SK-N-SH treated with all-trans-retinoic acid at 6 μM for 48 hours (cell line): ENCODE measurements at regions not wholly inside any gene's neighbourhood (a gene's known extent, or its start where the extent isn't known, plus 50 kb on each side); places are given as distances from the start of the nearest gene placed in this dataset.

ENCODE experiments used
- ESRRG ChIP-seq: fragments of 250-450 bp; sonication (Bioruptor Pico); IDR thresholded peaks from 2 replicates; pipeline ENCODE4 v1.6.1; 2021; ENCODE audit warnings: mild to moderate bottlenecking
- GLIS3 ChIP-seq: fragments of 250-450 bp; sonication (Bioruptor Pico); IDR thresholded peaks from 2 replicates; pipeline ENCODE4 v1.5.0; 2020; ENCODE audit warnings: mild to moderate bottlenecking, moderate library complexity
- OSR1 ChIP-seq: fragments of 250-450 bp; sonication (Bioruptor Pico); IDR thresholded peaks from 2 replicates; pipeline ENCODE4 v1.8.0; 2022; ENCODE audit warnings: moderate library complexity, mild to moderate bottlenecking, inconsistent platforms
- PPARA ChIP-seq: fragments of 250-450 bp; sonication (Bioruptor Pico); IDR thresholded peaks from 2 replicates; pipeline ENCODE4 v1.5.0; 2020; ENCODE audit warnings: mild to moderate bottlenecking, borderline replicate concordance
- SNAI2 ChIP-seq: fragments of 250-450 bp; sonication (Bioruptor Pico); IDR thresholded peaks from 2 replicates; pipeline ENCODE4 v1.5.0; 2020; ENCODE audit warnings: mild to moderate bottlenecking, moderate library complexity
- TCF4 ChIP-seq: fragments of 250-450 bp; sonication (Bioruptor Pico); IDR thresholded peaks from 2 replicates; pipeline ENCODE4 v1.8.0; 2021; ENCODE audit warnings: mild to moderate bottlenecking, moderate library complexity, borderline replicate concordance
- ZFP30 ChIP-seq: fragments of 450-650 bp; formaldehyde crosslinking; IDR thresholded peaks from 2 replicates; pipeline ENCODE4 v1.5.0; 2022; ENCODE audit warnings: mild to moderate bottlenecking, moderate library complexity
- ZNF70 ChIP-seq: fragments of 450-650 bp; formaldehyde crosslinking; IDR thresholded peaks from 2 replicates; pipeline ENCODE4 v1.5.0; 2020; ENCODE audit warnings: mild to moderate bottlenecking, moderate library complexity
- ZNF8 ChIP-seq: fragments of 450-650 bp; formaldehyde crosslinking; IDR thresholded peaks from 2 replicates; pipeline ENCODE4 v1.5.0; 2020; ENCODE audit warnings: mild to moderate bottlenecking, moderate library complexity
- TF ChIP-seq, protein P1 (sequence below): fragments of 250-450 bp; sonication (Bioruptor Pico); IDR thresholded peaks from 2 replicates; pipeline ENCODE4 v1.8.0; 2020; ENCODE audit warnings: mild to moderate bottlenecking, moderate library complexity, borderline replicate concordance

DNA sequence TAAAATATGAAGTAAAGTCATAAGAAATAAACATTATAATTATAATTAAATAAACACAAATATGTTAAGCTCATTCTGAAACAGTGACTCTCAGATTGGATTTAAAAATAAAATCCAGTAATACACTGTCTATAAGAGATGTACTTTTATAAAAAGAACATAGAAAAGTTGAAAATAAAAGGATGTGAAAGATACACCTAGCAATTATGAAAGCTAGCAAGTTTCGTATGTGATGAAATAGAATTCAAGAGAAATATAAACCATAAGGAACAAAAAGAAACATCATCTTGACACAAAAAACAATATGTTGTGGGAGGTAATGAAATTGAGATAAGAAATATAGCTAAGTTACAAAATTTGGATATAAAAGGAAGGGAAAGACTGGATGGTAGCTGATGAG is 128.6 kb upstream of the CNR1 start:
- TF ChIP-seq ZNF70 (CRISPR knock-in tag) = no peak
- no peak for TF ChIP-seq OSR1
- TF ChIP-seq, protein P1, sequence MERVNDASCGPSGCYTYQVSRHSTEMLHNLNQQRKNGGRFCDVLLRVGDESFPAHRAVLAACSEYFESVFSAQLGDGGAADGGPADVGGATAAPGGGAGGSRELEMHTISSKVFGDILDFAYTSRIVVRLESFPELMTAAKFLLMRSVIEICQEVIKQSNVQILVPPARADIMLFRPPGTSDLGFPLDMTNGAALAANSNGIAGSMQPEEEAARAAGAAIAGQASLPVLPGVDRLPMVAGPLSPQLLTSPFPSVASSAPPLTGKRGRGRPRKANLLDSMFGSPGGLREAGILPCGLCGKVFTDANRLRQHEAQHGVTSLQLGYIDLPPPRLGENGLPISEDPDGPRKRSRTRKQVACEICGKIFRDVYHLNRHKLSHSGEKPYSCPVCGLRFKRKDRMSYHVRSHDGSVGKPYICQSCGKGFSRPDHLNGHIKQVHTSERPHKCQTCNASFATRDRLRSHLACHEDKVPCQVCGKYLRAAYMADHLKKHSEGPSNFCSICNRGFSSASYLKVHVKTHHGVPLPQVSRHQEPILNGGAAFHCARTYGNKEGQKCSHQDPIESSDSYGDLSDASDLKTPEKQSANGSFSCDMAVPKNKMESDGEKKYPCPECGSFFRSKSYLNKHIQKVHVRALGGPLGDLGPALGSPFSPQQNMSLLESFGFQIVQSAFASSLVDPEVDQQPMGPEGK = no peak
- TF ChIP-seq ESRRG (CRISPR knock-in tag) = no peak
- TF ChIP-seq PPARA = no peak
- no peak for TF ChIP-seq GLIS3 (CRISPR knock-in tag)
- TF ChIP-seq ZNF8 = no peak
- no peak for TF ChIP-seq TCF4 (CRISPR knock-in tag)
- TF ChIP-seq SNAI2 = no peak
- TF ChIP-seq ZFP30 = no peak
